Mesothelial cell of epicardium (in vitro differentiated cells): ENCODE measurements at regions not wholly inside any gene's neighbourhood (a gene's known extent, or its start where the extent isn't known, plus 50 kb on each side); places are given as distances from the start of the nearest gene placed in this dataset.
"Not testable (repeated sequence)": the region's sequence is repeated elsewhere in the genome, so short reads cannot be mapped to it uniquely, and the experiment has no call there.

ENCODE experiments used
- DNase-seq, 2 experiments: peaks; one replicate each; pipeline ENCODE4 v3.0.0; 2021; ENCODE audit warnings: low spot score in 2 of 2; ENCODE audit not compliant: unreplicated experiment in 2 of 2
- H3K27ac Mint-ChIP-seq: 2 replicates; pipeline ENCODE4 v1.8.0; 2021; ENCODE audit warnings: mixed read lengths
- H3K27me3 Mint-ChIP-seq: 2 replicates; pipeline ENCODE4 v1.8.0; 2021; ENCODE audit warnings: low read depth, mixed read lengths
- H3K36me3 Mint-ChIP-seq: 2 replicates; pipeline ENCODE4 v1.8.0; 2021; ENCODE audit warnings: mixed read lengths
- H3K4me1 Mint-ChIP-seq: 2 replicates; pipeline ENCODE4 v1.8.0; 2021; ENCODE audit warnings: mixed read lengths
- H3K4me3 Mint-ChIP-seq: 2 replicates; pipeline ENCODE4 v1.8.0; 2021; ENCODE audit warnings: mild to moderate bottlenecking, moderate library complexity, mixed read lengths
- H3K9me3 Mint-ChIP-seq: 2 replicates; pipeline ENCODE4 v1.8.0; 2021; ENCODE audit warnings: mixed read lengths
- CTCF ChIP-seq: fragments of 200-600 bp; sonication (generic); IDR thresholded peaks from one replicate; pipeline ENCODE4 v1.5.0; 2021; ENCODE audit warnings: antibody characterized with exemption; ENCODE audit not compliant: unreplicated experiment

GRCh38 chr5:148739023-148739422, 84.7 kb upstream of the HTR4 start:
- H3K36me3 Mint-ChIP-seq = no peaks in the 10 kb centered on the region
- H3K27me3 Mint-ChIP-seq = peaks cover 23% of the 10 kb centered on the region
- no peak overlapping the region for H3K4me3 Mint-ChIP-seq
- no peaks in the 10 kb centered on the region for H3K9me3 Mint-ChIP-seq
- TF ChIP-seq CTCF = no peak
- peaks cover 3% of the 10 kb centered on the region for H3K4me1 Mint-ChIP-seq
- no peak for DNase-seq
- H3K27ac Mint-ChIP-seq = no peak overlapping the region

DNA sequence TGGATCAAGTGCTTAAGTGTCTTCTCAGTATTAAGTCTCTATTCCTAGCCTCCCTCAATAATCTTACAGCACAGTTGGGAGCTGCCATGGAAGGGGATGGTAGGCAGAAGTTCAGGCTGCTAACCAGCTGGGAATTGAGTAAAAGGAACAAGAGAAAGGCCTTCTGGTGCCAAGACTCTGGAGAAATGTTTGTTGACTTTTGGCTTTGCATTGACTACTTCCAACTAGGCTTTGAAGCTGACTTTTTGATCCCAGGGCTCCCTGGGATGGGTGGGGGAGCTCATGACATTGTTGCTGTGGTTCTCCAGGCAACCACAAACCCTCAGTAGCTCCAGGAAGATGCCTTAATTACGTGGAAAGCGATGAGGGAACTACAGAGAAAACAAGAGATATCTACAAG, 85.2 kb upstream of the HTR4 start:
- Mint-ChIP-seq H3K9me3 (no peaks in the 10 kb centered on the region), H3K4me1 (peaks cover 3% of the 10 kb centered on the region), H3K27ac (no peak overlapping the region)

DNA sequence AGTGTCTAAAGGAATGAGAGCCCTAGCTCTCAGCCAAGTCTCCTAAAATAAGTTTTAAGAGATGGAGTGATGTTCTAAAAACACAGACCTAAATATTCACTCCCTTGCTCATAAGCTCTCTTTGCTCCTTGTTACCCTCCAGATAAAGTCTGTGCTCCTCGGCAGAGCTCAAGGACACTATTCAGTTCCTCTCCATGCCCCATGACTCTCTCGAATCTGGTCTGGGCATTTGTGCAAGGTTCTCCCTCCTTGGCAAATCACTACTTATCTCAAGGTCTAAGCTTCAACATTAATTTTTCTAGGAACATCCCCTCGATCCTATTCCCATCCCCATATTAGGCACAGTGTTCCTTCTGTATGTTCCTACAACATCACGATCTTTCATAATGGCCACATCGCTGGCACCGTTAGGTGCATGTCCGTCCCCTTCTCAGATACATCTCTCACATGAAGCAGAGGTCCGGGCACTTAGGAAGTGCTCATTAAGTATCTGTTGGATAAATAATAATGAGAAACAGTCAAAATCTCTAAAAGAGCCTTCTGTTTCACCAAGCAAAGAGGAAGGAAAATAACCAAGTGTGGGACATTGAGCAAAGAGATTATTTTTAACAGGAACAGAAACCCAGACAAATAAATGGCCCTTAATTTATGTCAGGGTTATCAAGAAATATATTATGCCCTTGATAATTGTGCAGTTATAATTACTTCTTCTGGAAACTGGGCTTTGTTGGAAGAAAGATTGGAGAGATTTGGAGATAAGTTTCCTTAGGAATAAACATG, 85.9 kb upstream of the HTR4 start:
- TF ChIP-seq CTCF = no peak
- no peaks in the 10 kb centered on the region for H3K9me3 Mint-ChIP-seq
- H3K27ac Mint-ChIP-seq = no peak overlapping the region
- no peaks in the 10 kb centered on the region for H3K36me3 Mint-ChIP-seq
- H3K4me1 Mint-ChIP-seq = peaks cover 3% of the 10 kb centered on the region
- H3K4me3 Mint-ChIP-seq = no peak overlapping the region
- peaks cover 33% of the 10 kb centered on the region for H3K27me3 Mint-ChIP-seq
- no peak for DNase-seq

More for the DNA sequence above, 85.2 kb upstream of the HTR4 start:
- Mint-ChIP-seq H3K27me3 (peaks cover 26% of the 10 kb centered on the region), H3K4me3 (no peak overlapping the region), H3K36me3 (no peaks in the 10 kb centered on the region)
- no peak for DNase-seq
- TF ChIP-seq CTCF = no peak

DNA sequence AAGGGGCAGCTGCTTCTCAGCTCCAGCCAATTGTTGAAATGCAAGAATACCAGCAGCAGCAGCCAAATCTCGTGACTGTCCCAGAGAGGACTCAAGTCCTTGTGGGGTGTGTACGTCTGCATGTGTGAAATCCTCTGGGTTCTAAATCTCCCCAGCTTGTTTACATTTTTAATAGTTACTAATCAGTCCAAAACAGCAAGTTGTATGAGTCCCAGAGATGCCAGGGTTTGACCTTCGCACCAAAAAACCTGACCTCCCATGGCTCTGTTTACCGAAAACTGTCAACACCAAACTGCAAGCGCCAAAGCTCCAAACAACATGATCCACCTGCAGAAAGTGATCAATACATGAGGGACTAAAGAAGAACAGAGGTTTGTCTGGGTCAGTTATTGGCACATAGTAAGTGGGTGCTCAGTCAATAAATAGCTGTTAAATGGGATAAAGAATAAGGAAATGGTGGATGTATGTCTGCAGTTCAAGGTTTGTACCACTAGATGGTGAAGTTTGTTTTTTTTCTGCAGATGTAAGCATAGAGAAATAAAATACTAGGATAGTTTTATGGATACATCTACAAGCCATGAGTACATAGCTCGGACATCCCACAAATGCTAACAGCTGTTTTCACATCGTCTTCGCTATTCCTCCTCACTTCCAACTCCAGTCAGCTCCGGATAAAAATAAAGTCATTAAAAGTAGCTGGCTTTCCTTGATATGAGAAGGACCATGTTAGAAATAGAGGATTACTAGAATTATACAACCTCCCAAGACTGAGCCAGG, 85.3 kb upstream of the ADRB2 start:
- no peak overlapping the region for H3K27ac Mint-ChIP-seq

GRCh38 chr5:148741766-148742165, 84.6 kb upstream of the ADRB2 start:
- not testable (repeated sequence) for H3K36me3 Mint-ChIP-seq, DNase-seq, H3K4me1 Mint-ChIP-seq, H3K4me3 Mint-ChIP-seq, H3K9me3 Mint-ChIP-seq, H3K27ac Mint-ChIP-seq
- peaks cover 34% of the 10 kb centered on the region for H3K27me3 Mint-ChIP-seq

More for the DNA sequence above, 85.3 kb upstream of the ADRB2 start:
- TF ChIP-seq CTCF = peak; percentile 96
- Mint-ChIP-seq H3K4me1 (peaks cover 3% of the 10 kb centered on the region), H3K9me3 (no peaks in the 10 kb centered on the region), H3K36me3 (no peaks in the 10 kb centered on the region), H3K4me3 (no peak overlapping the region), H3K27me3 (peaks cover 34% of the 10 kb centered on the region)
- no peak for DNase-seq

DNA sequence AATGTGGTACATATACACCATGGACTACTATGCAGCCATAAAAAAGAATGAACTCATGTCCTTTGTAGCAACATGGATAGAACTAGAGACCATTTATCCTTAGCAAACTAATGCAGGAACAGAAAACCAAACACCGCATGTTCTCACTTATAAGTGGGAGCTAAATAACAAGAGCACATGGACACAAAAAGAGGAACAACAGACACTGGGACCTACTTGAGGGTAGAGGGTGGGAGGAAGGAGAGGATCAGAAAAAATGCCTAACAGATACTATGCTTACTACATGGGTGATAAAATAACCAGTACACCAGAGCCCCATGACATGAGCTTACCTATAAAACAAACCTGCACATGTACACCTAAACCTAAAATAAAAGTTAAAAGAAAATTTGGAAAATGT, 82.0 kb upstream of the ADRB2 start:
- not testable (repeated sequence) for H3K27ac Mint-ChIP-seq, H3K9me3 Mint-ChIP-seq, DNase-seq, H3K36me3 Mint-ChIP-seq, H3K4me3 Mint-ChIP-seq
- Mint-ChIP-seq H3K4me1 (peaks cover 20% of the 10 kb centered on the region), H3K27me3 (peaks cover 24% of the 10 kb centered on the region)
